ENCODE measurements at regions not wholly inside any gene's neighbourhood (a gene's known extent, or its start where the extent isn't known, plus 50 kb on each side); places are given as distances from the start of the nearest gene placed in this dataset.

DNA sequence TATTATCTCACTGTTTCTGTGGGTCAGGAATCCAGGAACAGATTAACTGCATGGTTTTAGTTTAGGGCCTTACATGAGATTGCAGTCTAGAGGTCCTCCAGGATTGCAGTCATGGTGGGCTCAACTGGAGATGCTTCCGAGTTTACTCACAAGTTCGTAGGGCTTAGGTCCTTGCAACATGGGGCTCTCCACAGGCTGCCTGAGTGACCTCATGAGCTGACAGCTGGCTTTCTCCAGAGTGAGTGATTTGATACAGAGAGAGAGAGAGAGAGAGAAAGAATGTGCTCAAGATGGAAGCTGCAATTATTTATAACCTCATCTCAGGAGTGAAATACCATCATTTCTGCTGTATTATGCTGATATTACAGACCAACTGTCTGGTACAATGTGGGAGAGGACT is 168.9 kb downstream of the GPAT3 start:
- Mint-ChIP-seq H3K27me3 (ENCODE audit: insufficient read depth) (peaks cover 6% of the 10 kb centered on the region), H3K36me3 (ENCODE audit: low read depth) (no peaks in the 10 kb centered on the region), H3K4me1 (ENCODE audit: low read depth) (no peaks in the 10 kb centered on the region), H3K4me3 (no peak overlapping the region), H3K27ac (no peak overlapping the region), H3K9me3 (peaks cover 12% of the 10 kb centered on the region)
- no peak for DNase-seq
- TF ChIP-seq, protein P1, sequence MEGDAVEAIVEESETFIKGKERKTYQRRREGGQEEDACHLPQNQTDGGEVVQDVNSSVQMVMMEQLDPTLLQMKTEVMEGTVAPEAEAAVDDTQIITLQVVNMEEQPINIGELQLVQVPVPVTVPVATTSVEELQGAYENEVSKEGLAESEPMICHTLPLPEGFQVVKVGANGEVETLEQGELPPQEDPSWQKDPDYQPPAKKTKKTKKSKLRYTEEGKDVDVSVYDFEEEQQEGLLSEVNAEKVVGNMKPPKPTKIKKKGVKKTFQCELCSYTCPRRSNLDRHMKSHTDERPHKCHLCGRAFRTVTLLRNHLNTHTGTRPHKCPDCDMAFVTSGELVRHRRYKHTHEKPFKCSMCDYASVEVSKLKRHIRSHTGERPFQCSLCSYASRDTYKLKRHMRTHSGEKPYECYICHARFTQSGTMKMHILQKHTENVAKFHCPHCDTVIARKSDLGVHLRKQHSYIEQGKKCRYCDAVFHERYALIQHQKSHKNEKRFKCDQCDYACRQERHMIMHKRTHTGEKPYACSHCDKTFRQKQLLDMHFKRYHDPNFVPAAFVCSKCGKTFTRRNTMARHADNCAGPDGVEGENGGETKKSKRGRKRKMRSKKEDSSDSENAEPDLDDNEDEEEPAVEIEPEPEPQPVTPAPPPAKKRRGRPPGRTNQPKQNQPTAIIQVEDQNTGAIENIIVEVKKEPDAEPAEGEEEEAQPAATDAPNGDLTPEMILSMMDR (IDR thresholded peaks at IDR 0.05): no peak

DNA sequence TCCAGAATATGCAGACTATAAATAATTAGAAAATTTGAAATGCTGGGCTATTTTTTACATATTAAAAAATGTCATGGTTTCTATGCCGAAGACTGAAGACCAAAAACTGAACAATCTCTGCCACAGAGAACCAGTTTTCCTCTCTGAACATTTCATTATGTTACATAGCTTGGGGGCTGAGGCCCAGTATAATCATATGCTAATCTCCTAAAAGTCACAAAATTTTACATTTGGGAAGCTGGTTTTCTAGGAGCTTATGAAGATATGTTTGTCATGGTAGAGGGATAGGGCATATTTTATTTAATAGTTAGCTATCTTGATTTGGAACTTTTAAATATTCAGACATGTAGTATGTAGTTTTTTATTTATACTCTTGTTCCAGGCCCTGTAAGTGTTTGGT is 167.8 kb downstream of the GPAT3 start:
- H3K36me3 Mint-ChIP-seq (ENCODE audit: low read depth): no peaks in the 10 kb centered on the region
- TF ChIP-seq, protein P1 (IDR thresholded peaks at IDR 0.05): no peak
- H3K27me3 Mint-ChIP-seq (ENCODE audit: insufficient read depth): peaks cover 7% of the 10 kb centered on the region
- no peak overlapping the region for H3K27ac Mint-ChIP-seq
- H3K9me3 Mint-ChIP-seq: peaks cover 12% of the 10 kb centered on the region
- no peak overlapping the region for H3K4me3 Mint-ChIP-seq
- H3K4me1 Mint-ChIP-seq (ENCODE audit: low read depth): no peaks in the 10 kb centered on the region
- DNase-seq: no peak

DNA sequence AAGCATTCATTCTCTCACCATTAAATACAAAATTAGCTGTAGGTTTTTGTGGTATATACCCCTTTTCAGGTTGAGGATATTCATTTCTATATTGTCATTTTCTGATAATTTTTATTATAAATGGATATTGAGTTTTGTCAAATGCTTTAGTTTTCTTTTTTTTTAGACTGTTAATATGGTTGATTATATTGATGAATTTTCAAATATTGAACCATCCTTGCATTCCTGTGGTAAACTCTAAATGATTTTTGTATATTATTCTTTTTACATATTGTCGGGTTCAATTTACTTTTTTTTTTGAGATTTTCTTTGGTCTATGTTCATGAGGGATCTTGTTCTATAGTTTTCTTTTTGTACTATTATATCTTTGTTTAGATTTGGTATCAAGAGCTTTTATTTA is 165.1 kb downstream of the GPAT3 start:
- Mint-ChIP-seq H3K36me3 (ENCODE audit: low read depth) (no peaks in the 10 kb centered on the region), H3K27me3 (ENCODE audit: insufficient read depth) (peaks cover 7% of the 10 kb centered on the region), H3K4me3 (no peak overlapping the region)

DNA sequence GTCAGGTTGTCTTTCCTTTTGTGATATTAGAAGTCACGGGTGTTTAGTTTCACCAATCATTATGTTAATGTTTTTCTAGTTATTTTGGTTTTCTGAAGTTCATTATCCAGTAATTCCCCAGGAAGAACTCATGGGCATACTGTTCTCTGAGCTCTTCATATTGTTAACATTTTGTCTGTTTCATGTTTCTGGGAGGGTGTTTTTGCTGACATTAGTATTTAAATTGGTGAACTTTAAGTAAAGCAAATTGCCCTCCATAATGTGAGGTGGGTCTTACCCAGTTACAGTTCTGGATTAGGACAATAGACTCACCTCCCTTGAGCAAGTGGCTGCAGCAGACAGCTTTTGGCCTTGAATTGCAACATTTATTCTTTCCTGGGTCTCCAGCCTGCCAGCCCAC is 163.4 kb downstream of the GPAT3 start:
- no peaks in the 10 kb centered on the region for H3K36me3 Mint-ChIP-seq (ENCODE audit: low read depth)
- TF ChIP-seq, protein P1 (IDR thresholded peaks at IDR 0.05): no peak
- H3K27ac Mint-ChIP-seq: no peak overlapping the region
- no peak overlapping the region for H3K4me3 Mint-ChIP-seq
- H3K9me3 Mint-ChIP-seq: peaks cover 12% of the 10 kb centered on the region
- H3K4me1 Mint-ChIP-seq (ENCODE audit: low read depth): no peaks in the 10 kb centered on the region
- H3K27me3 Mint-ChIP-seq (ENCODE audit: insufficient read depth): peaks cover 10% of the 10 kb centered on the region
- DNase-seq: no peak

More for the DNA sequence above, 165.1 kb downstream of the GPAT3 start:
- TF ChIP-seq, protein P1 (IDR thresholded peaks at IDR 0.05): no peak
- H3K9me3 Mint-ChIP-seq: peaks cover 12% of the 10 kb centered on the region
- no peak overlapping the region for H3K27ac Mint-ChIP-seq
- H3K4me1 Mint-ChIP-seq (ENCODE audit: low read depth): no peaks in the 10 kb centered on the region
- DNase-seq: no peak

DNA sequence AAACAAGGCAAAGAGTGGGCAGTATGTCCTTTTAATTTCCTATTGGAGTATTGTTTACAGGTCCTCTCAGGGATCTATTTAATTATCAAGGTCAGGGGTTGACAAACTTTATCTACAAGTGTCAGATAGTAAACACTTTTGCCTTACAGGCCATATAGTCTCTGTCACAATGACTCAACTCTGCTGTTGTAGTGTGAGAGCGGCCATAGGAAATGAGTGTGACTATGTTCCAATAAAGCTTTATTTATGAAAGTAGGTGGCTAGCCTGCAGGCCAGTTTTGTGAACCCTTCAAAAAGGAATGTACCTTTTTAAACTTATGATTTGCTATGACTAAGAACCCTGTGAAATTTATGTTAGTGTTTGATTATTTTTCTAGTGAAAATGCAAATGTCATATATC is 156.1 kb downstream of the GPAT3 start:
- H3K9me3 Mint-ChIP-seq: no peaks in the 10 kb centered on the region
- H3K27me3 Mint-ChIP-seq (ENCODE audit: insufficient read depth): peaks cover 9% of the 10 kb centered on the region
- no peak overlapping the region for H3K4me3 Mint-ChIP-seq
- H3K36me3 Mint-ChIP-seq (ENCODE audit: low read depth): no peaks in the 10 kb centered on the region
- DNase-seq: peak; percentile 18
- no peak overlapping the region for H3K27ac Mint-ChIP-seq
- peaks cover 6% of the 10 kb centered on the region; the same call in 1 of the 2 replicates for H3K4me1 Mint-ChIP-seq (ENCODE audit: low read depth)
- TF ChIP-seq, protein P1 (IDR thresholded peaks at IDR 0.05): no peak

DNA sequence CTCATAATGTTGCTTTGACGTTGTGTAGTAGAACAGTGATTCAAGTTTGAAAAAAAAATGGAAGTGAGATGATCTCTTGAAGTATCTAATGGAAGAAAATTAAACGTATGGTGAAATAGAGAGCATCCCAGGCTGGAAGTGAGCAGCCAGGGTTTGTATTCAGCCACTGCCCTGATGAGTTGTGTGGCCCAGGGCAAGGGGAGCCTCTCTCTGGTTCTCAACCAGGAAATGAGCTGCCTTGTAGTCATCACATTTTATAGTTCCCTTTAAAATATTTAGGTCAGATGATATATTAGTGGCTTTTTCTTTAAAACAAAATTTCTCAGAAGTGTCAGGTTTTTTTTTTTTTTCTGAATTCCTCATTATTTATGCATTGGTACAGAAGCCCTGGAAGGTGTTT is 150.3 kb downstream of the GPAT3 start:
- Mint-ChIP-seq H3K27ac (peak overlapping the region; percentile 85), H3K36me3 (ENCODE audit: low read depth) (no peaks in the 10 kb centered on the region), H3K9me3 (no peaks in the 10 kb centered on the region), H3K27me3 (ENCODE audit: insufficient read depth) (peaks cover 9% of the 10 kb centered on the region), H3K4me3 (peak overlapping the region; percentile 44), H3K4me1 (ENCODE audit: low read depth) (peaks cover 34% of the 10 kb centered on the region)
- DNase-seq: peak; percentile 79
- TF ChIP-seq, protein P1 (IDR thresholded peaks at IDR 0.05): no peak

All from HFFc6 (cell line).